ENCODE measurements at regions not wholly inside any gene's neighbourhood (a gene's known extent, or its start where the extent isn't known, plus 50 kb on each side); places are given as distances from the start of the nearest gene placed in this dataset.

DNA sequence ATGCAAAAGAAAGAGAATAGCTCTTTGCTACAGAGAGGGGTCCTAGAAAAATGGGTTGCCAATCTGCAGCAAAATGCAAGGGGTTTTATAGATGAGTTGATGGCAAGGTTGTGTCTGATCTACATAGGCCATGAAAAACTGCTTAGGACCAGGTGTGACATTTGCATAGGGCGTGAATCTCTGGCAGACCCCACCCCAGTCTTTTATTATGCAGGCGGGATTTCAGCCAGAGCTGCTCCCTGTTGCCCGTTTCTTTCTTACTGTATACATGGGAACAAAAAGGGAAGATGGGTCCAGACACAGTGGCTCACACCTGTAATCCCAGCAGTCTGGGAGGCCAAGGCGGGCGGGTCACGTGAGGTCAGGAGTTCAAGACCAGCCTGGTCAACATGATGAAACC, 286.4 kb upstream of the LRRTM4 start:
- no peak for TF ChIP-seq CTCF (IDR thresholded peaks at IDR 0.05; ENCODE audit: low read depth, low read length, missing control alignments)
- no peak overlapping the region for H3K4me3 ChIP-seq (replicated peaks; ENCODE audit: low read depth, low read length)
- DNase-seq (ENCODE audit: extremely low read depth, low read depth) = no peak

GRCh38 chr2:77813599-77813998, 291.4 kb upstream of the LRRTM4 start:
- DNase-seq (ENCODE audit: extremely low read depth, low read depth) = no peak
- TF ChIP-seq CTCF (IDR thresholded peaks at IDR 0.05; ENCODE audit: low read depth, low read length, missing control alignments) = no peak
- H3K4me3 ChIP-seq (replicated peaks; ENCODE audit: low read depth, low read length) = no peak overlapping the region

- H3K4me3 ChIP-seq (replicated peaks; ENCODE audit: low read depth, low read length) = no peak overlapping the region
- no peak for DNase-seq (ENCODE audit: extremely low read depth, low read depth)
- TF ChIP-seq CTCF (IDR thresholded peaks at IDR 0.05; ENCODE audit: low read depth, low read length, missing control alignments) = no peak
These were observed 294.4 kb upstream of the LRRTM4 start for GRCh38 chr2:77816618-77817017.

DNA sequence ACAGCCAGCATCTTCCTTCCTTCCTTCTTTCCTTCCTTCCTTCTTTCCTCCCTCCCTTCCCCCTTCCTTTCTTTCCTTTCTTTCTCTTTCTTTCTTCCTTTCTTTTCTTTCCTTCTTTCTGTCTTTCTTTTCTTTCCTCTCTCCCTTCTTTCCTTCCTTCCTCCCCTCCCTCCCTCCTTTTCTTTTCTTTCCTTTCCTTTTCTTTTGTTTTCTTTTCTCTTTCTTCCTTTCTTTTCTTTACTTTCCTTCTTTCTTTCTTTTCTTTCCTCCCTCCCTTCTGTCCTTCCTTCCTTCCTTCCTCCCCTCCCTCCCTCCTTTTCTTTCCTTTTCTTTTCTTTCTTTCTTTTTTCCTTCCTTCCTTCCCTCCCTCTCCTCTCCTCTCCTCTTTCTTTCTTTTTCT, 296.0 kb upstream of the LRRTM4 start:
- no peak overlapping the region for H3K4me3 ChIP-seq (replicated peaks; ENCODE audit: low read depth, low read length)
- no peak for DNase-seq (ENCODE audit: extremely low read depth, low read depth)
- TF ChIP-seq CTCF (IDR thresholded peaks at IDR 0.05; ENCODE audit: low read depth, low read length, missing control alignments) = no peak

DNA sequence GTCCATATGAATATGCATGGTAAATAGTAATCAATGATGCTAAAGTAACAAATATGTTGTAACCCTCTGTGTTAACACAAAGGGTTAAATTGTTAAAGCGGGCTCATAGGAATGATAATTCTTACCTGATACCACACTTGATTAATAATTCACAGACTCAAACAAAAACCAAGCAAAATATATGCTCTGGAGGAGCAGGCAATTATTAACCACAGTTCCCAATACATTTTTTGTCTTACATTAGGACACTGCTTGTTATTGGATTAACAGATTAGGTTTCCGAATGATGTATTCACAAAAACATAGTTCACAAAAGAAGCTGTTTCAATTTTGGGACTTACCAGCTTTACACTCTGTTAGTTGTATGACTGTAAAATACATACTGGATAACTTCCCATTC, 300.9 kb upstream of the LRRTM4 start:
- no peak for DNase-seq (ENCODE audit: extremely low read depth, low read depth)

GRCh38 chr2:77831060-77831459, 308.9 kb upstream of the LRRTM4 start:
- DNase-seq (ENCODE audit: extremely low read depth, low read depth) = no peak
- H3K4me3 ChIP-seq (replicated peaks; ENCODE audit: low read depth, low read length) = no peak overlapping the region
- TF ChIP-seq CTCF (IDR thresholded peaks at IDR 0.05; ENCODE audit: low read depth, low read length, missing control alignments) = no peak

More for the DNA sequence above, 300.9 kb upstream of the LRRTM4 start:
- no peak overlapping the region for H3K4me3 ChIP-seq (replicated peaks; ENCODE audit: low read depth, low read length)
- no peak for TF ChIP-seq CTCF (IDR thresholded peaks at IDR 0.05; ENCODE audit: low read depth, low read length, missing control alignments)

DNA sequence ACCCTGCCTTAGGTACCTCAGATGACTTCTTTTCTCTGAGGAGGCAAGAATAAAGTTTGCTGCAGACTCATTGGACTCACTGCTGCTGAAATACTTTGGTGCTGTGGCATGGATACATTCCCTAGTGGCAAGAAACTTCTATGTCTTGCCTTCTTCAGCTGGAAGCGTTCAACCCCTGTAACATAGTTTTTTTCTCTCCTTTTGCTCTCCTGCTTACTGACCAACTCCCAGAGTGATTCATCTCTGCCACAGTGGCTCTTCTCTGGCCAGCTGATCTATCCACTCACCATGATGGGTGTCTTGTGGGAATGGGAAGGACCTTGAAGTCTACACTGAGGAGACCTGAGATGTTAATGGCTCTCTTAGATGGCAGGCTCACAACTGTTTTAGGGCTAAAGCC, 309.3 kb upstream of the LRRTM4 start:
- no peak overlapping the region for H3K4me3 ChIP-seq (replicated peaks; ENCODE audit: low read depth, low read length)
- TF ChIP-seq CTCF (IDR thresholded peaks at IDR 0.05; ENCODE audit: low read depth, low read length, missing control alignments) = no peak
- DNase-seq (ENCODE audit: extremely low read depth, low read depth) = no peak

All from HFF-Myc (cell line).